SK-N-SH treated with all-trans-retinoic acid at 6 μM for 48 hours (cell line): ENCODE measurements at regions not wholly inside any gene's neighbourhood (a gene's known extent, or its start where the extent isn't known, plus 50 kb on each side); places are given as distances from the start of the nearest gene placed in this dataset.

Experiments used
- RARB ChIP-seq: fragments of 250-450 bp; sonication (Bioruptor Pico); IDR thresholded peaks from 2 replicates; pipeline ENCODE4 v1.8.0; 2021; ENCODE audit warnings: mild to moderate bottlenecking, moderate library complexity
- TF ChIP-seq, protein P1 (sequence below): fragments of 250-450 bp; sonication (Bioruptor Pico); IDR thresholded peaks from 2 replicates; pipeline ENCODE4 v1.8.0; 2021; ENCODE audit warnings: low read depth, mild to moderate bottlenecking, moderate library complexity, borderline replicate concordance

- no peak for TF ChIP-seq RARB
- TF ChIP-seq, protein P1, sequence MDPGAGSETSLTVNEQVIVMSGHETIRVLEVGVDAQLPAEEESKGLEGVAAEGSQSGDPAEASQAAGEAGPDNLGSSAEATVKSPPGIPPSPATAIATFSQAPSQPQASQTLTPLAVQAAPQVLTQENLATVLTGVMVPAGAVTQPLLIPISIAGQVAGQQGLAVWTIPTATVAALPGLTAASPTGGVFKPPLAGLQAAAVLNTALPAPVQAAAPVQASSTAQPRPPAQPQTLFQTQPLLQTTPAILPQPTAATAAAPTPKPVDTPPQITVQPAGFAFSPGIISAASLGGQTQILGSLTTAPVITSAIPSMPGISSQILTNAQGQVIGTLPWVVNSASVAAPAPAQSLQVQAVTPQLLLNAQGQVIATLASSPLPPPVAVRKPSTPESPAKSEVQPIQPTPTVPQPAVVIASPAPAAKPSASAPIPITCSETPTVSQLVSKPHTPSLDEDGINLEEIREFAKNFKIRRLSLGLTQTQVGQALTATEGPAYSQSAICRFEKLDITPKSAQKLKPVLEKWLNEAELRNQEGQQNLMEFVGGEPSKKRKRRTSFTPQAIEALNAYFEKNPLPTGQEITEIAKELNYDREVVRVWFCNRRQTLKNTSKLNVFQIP = no peak
Observed at GRCh38 chr13:84294576-84294975, 412.3 kb upstream of the SLITRK1 start.
